Neuron (in vitro differentiated cells): ENCODE measurements at regions not wholly inside any gene's neighbourhood (a gene's known extent, or its start where the extent isn't known, plus 50 kb on each side); places are given as distances from the start of the nearest gene placed in this dataset.

ENCODE experiments used
- H2AFZ ChIP-seq: one replicate; pipeline ENCODE4 v1.6.1; 2013; ENCODE audit warnings: low read depth, mild to moderate bottlenecking, inconsistent platforms, low read length, moderate library complexity
- H3K27me3 ChIP-seq: one replicate; pipeline ENCODE4 v1.6.1; 2013; ENCODE audit warnings: low read length; ENCODE audit not compliant: insufficient read depth
- H3K36me3 ChIP-seq: one replicate; pipeline ENCODE4 v1.6.1; 2013; ENCODE audit warnings: low read length; ENCODE audit not compliant: insufficient read depth
- H3K4me1 ChIP-seq: one replicate; pipeline ENCODE4 v1.6.1; 2013; ENCODE audit warnings: low read length; ENCODE audit not compliant: insufficient read depth
- H3K4me3 ChIP-seq: 2 replicates; pipeline ENCODE4 v1.5.1; 2013; ENCODE audit warnings: mild to moderate bottlenecking, low read length, moderate library complexity
- H3K9me3 ChIP-seq: one replicate; pipeline ENCODE4 v1.6.1; 2013; ENCODE audit warnings: low read length

GRCh38 chr15:87619161-87619960, 637.2 kb downstream of the NTRK3 start:
- H3K36me3 ChIP-seq: no peaks in the 10 kb centered on the region
- H3K27me3 ChIP-seq: no peaks in the 10 kb centered on the region
- H3K9me3 ChIP-seq: no peaks in the 10 kb centered on the region
- no peak overlapping the region for H3K4me3 ChIP-seq
- H3K4me1 ChIP-seq: peaks cover 8% of the 10 kb centered on the region
- H2AFZ ChIP-seq: no peak overlapping the region

GRCh38 chr15:87618203-87618725, 638.3 kb downstream of the NTRK3 start:
- Histone ChIP-seq H2AFZ (no peak overlapping the region), H3K4me3 (no peak overlapping the region), H3K27me3 (no peaks in the 10 kb centered on the region), H3K9me3 (no peaks in the 10 kb centered on the region), H3K36me3 (no peaks in the 10 kb centered on the region), H3K4me1 (peaks cover 9% of the 10 kb centered on the region)

- H3K27me3 ChIP-seq: no peaks in the 10 kb centered on the region
- H3K4me3 ChIP-seq: no peak overlapping the region
- no peaks in the 10 kb centered on the region for H3K9me3 ChIP-seq
- peaks cover 9% of the 10 kb centered on the region for H3K4me1 ChIP-seq
- H2AFZ ChIP-seq: no peak overlapping the region
- no peaks in the 10 kb centered on the region for H3K36me3 ChIP-seq
These were observed 641.8 kb downstream of the NTRK3 start for GRCh38 chr15:87614704-87615103.

GRCh38 chr15:87610366-87610765, 646.2 kb downstream of the NTRK3 start:
- H3K4me3 ChIP-seq: no peak overlapping the region
- H3K9me3 ChIP-seq: no peaks in the 10 kb centered on the region
- H3K4me1 ChIP-seq: peaks cover 9% of the 10 kb centered on the region
- no peak overlapping the region for H2AFZ ChIP-seq
- H3K27me3 ChIP-seq: no peaks in the 10 kb centered on the region
- no peaks in the 10 kb centered on the region for H3K36me3 ChIP-seq

- no peaks in the 10 kb centered on the region for H3K36me3 ChIP-seq
These were observed 646.6 kb downstream of the NTRK3 start for GRCh38 chr15:87609894-87610293.

GRCh38 chr15:87609474-87609873, 647.1 kb downstream of the NTRK3 start:
- Histone ChIP-seq H3K27me3 (no peaks in the 10 kb centered on the region), H3K4me3 (no peak overlapping the region), H2AFZ (no peak overlapping the region), H3K36me3 (no peaks in the 10 kb centered on the region), H3K9me3 (no peaks in the 10 kb centered on the region), H3K4me1 (peaks cover 2% of the 10 kb centered on the region)

More at GRCh38 chr15:87609894-87610293, 646.6 kb downstream of the NTRK3 start:
- no peaks in the 10 kb centered on the region for H3K9me3 ChIP-seq
- no peak overlapping the region for H3K4me3 ChIP-seq
- no peaks in the 10 kb centered on the region for H3K27me3 ChIP-seq
- H3K4me1 ChIP-seq: peaks cover 5% of the 10 kb centered on the region
- no peak overlapping the region for H2AFZ ChIP-seq

- Histone ChIP-seq H3K36me3 (no peaks in the 10 kb centered on the region), H3K4me1 (no peaks in the 10 kb centered on the region), H2AFZ (no peak overlapping the region), H3K4me3 (no peak overlapping the region), H3K27me3 (no peaks in the 10 kb centered on the region), H3K9me3 (no peaks in the 10 kb centered on the region)
These were observed 648.1 kb downstream of the NTRK3 start for GRCh38 chr15:87608238-87609028.

GRCh38 chr15:87606971-87607370, 649.6 kb downstream of the NTRK3 start:
- Histone ChIP-seq H3K4me1 (no peaks in the 10 kb centered on the region), H2AFZ (no peak overlapping the region), H3K27me3 (no peaks in the 10 kb centered on the region), H3K36me3 (no peaks in the 10 kb centered on the region), H3K9me3 (no peaks in the 10 kb centered on the region), H3K4me3 (no peak overlapping the region)

- no peaks in the 10 kb centered on the region for H3K36me3 ChIP-seq
These were observed 651.6 kb downstream of the NTRK3 start for GRCh38 chr15:87604857-87605446.

GRCh38 chr15:87602371-87602770, 654.2 kb downstream of the NTRK3 start:
- no peaks in the 10 kb centered on the region for H3K27me3 ChIP-seq

More at GRCh38 chr15:87604857-87605446, 651.6 kb downstream of the NTRK3 start:
- H3K9me3 ChIP-seq: no peaks in the 10 kb centered on the region
- no peak overlapping the region for H2AFZ ChIP-seq
- no peak overlapping the region for H3K4me3 ChIP-seq
- H3K27me3 ChIP-seq: no peaks in the 10 kb centered on the region
- H3K4me1 ChIP-seq: no peaks in the 10 kb centered on the region

GRCh38 chr15:87599616-87600015, 656.9 kb downstream of the NTRK3 start:
- H3K9me3 ChIP-seq: no peaks in the 10 kb centered on the region
- H3K4me3 ChIP-seq: no peak overlapping the region
- no peaks in the 10 kb centered on the region for H3K4me1 ChIP-seq
- no peaks in the 10 kb centered on the region for H3K36me3 ChIP-seq
- no peaks in the 10 kb centered on the region for H3K27me3 ChIP-seq
- H2AFZ ChIP-seq: no peak overlapping the region

More at GRCh38 chr15:87602371-87602770, 654.2 kb downstream of the NTRK3 start:
- Histone ChIP-seq H3K36me3 (no peaks in the 10 kb centered on the region), H3K4me1 (no peaks in the 10 kb centered on the region), H3K9me3 (no peaks in the 10 kb centered on the region), H3K4me3 (no peak overlapping the region), H2AFZ (no peak overlapping the region)

GRCh38 chr15:87597346-87598052, 659.0 kb downstream of the NTRK3 start:
- Histone ChIP-seq H3K4me1 (no peaks in the 10 kb centered on the region), H2AFZ (no peak overlapping the region), H3K27me3 (no peaks in the 10 kb centered on the region), H3K4me3 (no peak overlapping the region), H3K36me3 (no peaks in the 10 kb centered on the region), H3K9me3 (no peaks in the 10 kb centered on the region)
